NCI-H345 treated with DMSO at 0.1 percent for 48 hours (cell line): ENCODE measurements at regions not wholly inside any gene's neighbourhood (a gene's known extent, or its start where the extent isn't known, plus 50 kb on each side); places are given as distances from the start of the nearest gene placed in this dataset.
"Not testable (repeated sequence)": the region's sequence is repeated elsewhere in the genome, so short reads cannot be mapped to it uniquely, and the experiment has no call there.

Experiments
- DNase-seq: peaks from one replicate; lab custom pipeline; 2025; ENCODE audit not compliant: unreplicated experiment; lab: John Stamatoyannopoulos, UW

DNA sequence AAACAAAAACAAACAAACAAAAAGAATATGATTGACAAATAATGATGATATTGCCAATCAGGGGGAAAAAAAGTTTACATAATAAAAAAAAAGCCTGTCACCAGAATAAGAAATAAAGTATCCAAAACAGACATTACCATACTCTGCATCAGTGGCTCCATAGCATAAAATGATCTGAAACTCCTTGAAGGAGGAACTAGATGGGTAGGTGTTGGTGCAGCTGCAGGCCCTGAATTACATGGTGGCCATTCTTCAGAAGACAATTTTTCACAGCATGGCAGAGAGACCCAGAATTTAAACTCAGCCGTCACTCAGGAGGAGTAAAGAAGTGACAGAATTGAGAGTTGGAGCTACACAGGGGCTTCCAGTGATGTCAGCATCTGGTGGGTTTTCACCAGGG is 60.2 kb downstream of the GLUL start:
- no peak for DNase-seq

DNA sequence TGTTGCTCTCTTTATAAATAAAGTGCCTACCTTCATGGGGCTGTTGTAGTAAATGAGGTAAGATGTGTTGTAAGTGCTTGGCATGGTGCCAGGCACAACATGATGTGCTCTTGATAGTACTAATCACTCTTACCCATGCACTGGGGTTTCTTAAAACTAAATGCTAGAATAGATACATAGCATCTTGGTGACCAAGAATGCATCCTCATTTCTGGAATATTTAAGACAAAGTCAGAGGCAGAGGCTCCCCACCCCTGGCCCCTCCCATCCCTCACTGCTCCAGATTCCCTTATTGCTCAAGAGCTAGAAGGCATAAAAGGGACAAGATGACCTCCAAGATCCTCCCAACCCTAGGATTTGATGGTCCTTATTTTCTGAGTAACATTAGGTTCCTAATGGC is 61.3 kb downstream of the GLUL start:
- DNase-seq: peak; percentile 53

DNA sequence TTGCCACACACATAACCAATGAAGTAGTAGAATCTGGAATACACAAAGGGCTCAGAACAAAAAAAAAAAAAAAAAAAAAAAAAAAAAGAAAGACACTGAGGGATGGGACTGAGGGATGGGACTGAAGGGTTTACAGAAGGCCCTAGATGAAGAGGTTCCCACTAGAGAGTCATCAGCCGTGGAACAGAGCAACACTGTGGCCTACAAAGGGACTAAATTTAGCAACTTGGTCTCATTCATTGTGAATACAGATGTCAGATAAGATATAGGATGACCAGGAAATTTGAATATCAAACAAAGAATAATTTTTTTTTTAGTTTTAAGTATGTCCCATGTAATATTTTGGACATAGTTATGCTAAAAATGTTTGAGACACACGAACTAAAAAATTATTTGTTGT is 62.1 kb downstream of the GLUL start:
- DNase-seq: peak; percentile 47

DNA sequence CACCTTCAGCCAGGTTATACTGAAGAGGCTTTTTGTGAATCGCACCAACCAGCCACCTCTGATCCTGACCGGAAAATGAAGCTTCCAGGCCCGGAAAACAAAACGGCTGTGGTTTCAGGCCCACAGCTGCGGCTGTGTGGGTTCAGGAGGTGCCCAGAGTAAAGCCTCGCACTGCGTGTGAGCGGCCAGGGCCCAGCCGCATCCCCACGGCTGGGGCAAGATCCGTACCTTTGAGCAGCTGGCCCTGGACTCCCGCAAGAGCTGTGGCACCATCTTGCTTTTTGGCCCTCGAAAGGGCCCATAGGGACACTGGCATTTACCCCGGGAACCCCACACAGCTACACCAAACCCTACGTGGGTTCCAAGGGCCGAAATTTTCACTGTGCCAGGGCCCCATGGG is 63.0 kb downstream of the GLUL start:
- DNase-seq: no peak

DNA sequence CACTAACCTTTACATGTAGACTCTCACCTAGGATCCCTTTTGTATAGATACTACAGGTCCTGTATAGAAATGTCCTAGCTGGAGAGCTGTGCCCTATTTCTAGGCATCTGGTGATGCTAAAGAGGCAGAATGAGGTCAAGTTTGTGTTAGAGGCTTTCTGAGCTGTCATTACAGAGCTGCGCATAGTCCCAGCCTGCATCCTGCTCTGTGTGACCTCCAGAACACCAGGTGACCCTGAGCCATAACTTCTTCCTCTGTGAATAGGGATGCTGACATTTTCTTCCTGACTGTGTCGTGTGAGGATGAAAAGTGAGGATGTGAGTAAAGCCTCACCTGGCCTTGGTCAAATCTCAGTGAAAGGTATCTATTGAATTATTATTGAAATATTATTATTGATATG is 66.3 kb downstream of the GLUL start:
- no peak for DNase-seq

DNA sequence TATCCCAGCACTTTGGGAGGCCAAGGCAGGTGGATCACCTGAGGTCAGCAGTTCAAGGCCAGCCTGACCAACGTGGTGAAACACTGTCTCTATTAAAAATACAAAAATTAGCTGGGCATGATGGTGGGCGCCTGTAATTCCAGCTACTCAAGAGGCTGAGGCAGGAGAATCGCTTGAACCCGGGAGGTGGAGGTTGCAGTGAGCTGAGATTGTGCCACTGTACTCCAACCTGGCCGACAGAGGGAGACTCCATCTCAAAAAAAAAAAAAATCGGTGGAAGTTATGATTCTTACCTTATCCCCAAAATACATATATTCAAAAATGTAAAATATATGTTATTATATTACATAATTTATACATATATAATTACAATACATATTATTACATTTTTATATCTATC is 70.1 kb downstream of the GLUL start:
- not testable (repeated sequence) for DNase-seq

DNA sequence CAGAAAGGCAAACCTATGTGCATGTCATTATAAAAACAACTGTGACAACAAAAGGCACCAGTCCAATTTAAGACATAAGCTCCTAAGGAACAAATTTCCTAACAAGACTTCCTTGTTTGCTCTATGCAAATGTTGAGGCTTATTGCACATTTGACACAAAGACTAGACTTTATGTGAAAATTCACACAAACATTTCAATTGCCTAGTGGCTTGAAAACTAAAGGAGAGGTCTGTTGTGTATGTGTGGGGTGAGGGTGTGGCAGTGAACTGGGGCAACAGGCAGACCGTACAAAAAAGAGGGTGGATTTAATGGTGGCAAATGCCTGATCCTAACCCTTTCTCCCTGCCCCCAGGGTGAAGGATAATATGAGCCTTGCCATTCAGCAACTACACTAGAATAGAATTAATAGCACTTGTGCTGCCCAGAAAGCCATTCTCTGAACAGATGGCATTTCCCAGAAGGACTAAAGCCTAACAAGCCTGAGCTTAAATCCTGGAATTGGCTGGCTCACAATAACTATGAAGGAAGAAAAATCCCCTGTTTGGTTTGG is 73.9 kb downstream of the GLUL start:
- DNase-seq: peak; percentile 36

DNA sequence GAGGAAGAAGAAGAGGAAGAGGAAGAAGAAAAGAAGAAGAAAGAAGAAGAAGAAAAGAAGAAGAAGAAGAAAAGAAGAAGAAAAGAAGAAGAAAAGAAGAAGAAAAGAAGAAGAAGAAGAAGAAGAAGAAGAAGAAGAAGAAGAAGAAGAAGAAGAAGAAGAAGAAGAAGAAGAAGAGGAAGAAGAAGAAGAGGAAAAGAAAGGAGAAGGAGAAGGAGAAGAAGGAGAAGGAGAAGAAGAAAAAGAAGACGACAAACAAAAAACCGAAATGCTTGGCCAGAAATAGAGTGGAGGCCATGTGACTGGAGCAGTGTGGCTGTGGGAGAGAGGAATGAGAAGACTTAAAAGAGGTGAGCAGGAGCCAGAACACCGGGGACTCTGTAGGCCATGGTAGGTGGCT is 75.1 kb downstream of the GLUL start:
- DNase-seq: not testable (repeated sequence)

DNA sequence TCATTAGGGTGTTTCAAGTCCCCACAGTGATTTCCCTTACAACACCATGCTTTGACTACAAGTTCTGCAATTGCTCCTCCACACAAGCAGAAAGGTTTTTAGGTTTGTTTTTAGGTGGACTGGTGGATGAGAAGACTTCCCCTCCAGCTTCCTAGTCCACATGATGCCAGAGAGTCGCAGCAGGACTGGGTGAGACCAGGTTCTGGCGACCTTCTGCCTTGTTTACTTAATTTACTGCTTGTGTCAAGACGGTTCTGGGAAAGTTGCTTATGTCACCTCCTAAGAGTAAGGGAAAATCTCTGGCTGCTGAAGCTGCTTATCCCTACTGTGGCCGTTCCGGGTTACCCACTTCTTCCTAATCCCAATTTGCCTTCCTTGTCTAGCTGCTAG is 76.4 kb downstream of the GLUL start:
- no peak for DNase-seq

DNA sequence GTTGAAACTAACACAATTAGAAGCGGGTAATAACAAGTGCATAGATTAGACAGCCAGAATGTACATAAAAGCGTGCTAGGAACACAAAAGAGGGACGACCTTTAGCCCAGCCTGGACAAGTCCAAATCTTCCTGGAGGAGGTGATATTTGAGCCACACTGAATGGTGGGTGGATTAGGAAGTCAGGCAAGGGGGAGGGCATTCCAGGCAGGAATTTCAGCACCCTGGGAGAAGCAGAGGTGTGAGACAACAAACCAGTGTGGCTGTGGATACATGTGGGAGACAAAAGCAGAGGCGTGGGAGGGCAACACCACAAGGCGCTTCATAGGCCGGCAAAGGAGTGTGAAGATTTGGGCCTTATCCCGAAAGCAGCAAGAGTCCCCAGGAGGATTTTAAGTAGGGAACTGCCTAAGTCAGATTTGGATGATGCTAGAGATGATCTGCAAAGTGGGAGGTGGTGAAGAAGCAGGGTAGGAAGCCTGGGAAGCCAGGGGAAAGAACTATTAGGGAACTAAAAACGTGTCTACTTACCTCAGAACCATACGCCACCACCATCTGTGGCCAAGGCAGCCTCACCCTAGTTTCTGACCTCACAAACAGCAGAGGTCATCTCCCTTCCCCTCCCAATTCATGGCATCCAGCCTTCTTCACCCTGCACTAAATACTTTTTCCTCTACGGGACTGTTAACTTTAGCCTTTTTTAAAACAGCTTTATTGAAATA is 81.8 kb downstream of the GLUL start:
- no peak for DNase-seq

DNA sequence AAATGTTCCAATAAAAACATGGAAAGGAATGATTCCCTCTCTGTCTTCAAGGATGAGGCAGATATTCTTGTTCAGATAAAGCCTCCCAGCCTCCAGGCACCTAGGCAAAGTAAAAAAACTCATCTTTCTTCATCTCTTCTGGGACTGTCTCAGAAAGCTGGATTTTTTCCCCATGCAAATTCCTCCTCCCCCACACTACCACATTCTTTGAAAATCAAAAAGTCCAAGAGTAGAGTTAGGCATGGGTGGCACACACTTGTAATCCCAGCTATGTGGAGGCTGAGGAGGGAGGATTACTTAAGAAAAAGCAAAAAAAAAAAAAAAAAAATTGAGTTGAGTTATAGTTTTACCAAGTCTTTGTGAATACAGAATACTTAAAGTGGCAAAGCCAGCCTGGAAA is 82.8 kb downstream of the GLUL start:
- no peak for DNase-seq

DNA sequence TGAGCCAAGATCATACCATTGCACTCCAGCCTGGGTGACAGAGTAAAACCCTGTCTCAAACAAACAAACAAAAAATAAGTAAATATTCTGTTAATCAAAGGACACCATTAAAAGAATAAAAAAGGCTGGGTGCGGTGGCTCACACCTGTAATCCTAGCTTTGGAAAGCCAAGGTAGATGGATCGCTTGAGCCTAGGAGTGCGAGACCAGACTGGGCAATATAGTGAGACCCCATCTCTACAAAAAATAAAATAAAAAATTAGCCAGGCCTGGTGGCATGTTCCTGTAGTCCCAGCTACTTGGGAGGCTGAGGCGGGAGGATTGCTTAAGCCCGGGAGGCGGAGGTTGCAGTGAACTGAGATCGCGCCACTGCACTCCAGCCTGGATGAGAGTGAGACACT is 84.1 kb downstream of the GLUL start:
- not testable (repeated sequence) for DNase-seq

DNA sequence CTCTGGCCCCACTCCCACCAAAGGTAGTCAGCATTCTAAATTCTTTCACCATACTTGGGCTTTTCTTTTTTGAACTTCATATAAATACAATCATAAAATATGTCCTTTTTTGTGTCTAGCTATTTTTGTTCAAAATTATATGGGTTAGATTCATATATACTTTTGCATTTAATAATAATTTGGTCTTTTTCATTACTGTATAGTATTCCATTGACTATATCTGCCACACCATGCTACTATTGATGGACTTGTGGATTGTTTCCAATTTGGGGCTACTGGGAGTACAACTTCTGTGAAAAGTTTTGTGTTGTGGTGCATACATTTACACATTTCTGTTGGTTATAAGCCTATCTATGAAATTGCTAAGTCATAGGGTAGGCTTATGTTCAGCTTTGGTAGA is 85.7 kb downstream of the GLUL start:
- no peak for DNase-seq

DNA sequence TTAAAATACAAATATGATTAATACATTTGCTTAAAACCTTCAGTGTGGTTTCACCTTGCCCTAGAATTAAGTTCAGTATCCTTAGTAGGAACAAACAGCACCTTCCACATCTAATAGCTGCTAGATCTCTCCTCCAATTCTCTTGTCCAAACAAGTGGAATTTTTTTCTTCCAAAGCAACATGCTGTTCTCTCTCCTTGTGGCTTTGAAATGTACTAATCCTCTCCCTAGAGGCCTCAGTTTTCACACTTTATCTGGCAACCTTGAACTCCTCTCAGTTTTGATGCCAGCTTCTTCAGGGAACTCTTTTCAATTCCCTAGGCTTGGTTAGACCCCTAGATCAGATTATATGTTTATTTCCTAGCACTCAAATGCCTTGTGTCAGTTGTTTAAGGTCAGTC is 87.0 kb downstream of the GLUL start:
- no peak for DNase-seq

DNA sequence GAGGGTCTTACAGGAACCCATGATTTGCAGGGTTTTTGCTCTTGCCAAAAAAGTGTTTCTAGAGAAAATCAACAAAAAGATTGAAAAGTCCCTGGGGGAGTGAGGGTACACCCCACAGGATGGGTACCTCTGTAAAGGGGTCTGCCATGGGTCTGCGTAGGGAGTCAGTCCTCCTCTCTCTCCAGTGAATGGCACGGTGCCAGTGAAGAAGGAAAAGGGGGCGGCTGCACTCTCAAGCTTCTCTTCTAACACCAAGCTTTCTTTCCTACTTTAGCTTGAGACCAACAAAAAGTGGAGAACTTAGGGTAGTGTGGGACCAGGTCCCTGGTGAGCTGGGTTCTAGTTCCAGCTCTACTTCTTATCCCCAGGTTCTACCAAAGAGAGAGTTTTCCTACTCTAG is 87.4 kb downstream of the GLUL start:
- DNase-seq: no peak

DNA sequence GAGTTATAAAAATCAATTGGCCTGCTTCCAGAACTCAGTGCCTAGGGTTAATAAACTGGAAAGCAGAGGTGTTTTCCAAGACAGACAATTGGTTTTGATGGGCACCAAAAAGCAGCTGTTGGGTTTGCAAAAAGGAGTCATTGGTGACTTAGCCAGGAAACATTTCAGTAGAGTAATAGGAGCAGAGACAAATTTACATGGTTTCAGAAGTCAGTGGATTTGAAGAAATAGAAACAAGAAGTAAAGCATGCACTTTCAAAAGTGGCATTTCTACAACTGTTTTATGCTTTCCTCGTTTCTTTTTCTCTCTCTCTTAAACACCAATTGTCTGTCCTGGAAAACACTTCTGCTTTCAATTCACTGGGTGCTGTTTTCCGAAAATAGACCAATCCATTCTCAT is 87.8 kb downstream of the GLUL start:
- peak; percentile 69 for DNase-seq

DNA sequence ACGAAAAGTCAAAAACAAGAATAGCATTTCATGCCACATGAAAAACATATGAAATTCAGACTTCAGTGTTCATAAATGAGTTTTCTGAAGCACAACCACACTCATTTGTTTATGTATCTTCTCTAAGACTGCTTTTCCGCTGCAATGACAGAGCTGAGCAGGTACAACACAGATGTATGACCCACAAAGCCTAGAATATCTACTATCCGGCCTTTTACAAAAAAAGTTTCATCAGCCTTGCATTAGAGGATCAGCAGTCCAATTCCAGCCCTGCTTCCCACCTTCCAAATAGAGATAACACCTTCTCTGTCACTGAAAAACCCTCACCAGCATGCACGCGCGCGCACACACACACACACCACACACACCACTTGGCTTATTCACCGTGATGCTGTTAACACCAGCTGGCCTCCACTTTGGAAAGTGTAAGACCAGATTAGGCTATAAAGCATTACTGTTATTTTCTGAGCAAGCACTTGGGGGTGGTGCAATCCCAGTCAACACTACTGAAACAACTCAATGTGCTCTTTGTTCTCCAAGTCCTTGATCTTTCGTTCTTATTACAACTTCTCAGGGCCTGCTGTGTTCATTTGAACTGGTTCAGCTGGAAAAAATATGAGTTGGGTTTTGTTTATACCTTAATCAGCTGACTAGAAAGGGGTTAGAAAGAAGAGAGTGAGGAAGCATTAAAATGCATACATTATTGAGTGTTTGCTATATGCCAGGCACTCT is 90.0 kb downstream of the GLUL start:
- DNase-seq: peak; percentile 29

DNA sequence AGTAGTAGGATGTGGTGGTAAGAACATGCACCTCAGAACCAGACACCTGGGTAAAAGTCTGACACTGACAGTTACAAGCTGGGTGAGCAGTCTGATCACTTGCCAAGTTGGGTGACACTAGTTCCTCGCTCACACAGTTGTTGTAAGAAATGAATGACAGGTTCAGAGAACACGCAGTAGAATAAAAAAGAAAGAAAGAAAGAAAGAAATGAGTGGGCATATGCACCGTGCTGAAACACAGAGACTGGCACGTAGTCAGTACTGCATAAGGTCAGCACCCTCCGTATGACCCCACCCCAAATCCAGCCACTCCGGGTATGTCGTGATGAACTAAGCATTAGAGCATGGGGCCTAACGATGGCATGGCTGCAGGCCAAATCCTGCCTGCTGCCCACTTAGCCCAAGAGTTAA is 90.6 kb downstream of the GLUL start:
- no peak for DNase-seq

DNA sequence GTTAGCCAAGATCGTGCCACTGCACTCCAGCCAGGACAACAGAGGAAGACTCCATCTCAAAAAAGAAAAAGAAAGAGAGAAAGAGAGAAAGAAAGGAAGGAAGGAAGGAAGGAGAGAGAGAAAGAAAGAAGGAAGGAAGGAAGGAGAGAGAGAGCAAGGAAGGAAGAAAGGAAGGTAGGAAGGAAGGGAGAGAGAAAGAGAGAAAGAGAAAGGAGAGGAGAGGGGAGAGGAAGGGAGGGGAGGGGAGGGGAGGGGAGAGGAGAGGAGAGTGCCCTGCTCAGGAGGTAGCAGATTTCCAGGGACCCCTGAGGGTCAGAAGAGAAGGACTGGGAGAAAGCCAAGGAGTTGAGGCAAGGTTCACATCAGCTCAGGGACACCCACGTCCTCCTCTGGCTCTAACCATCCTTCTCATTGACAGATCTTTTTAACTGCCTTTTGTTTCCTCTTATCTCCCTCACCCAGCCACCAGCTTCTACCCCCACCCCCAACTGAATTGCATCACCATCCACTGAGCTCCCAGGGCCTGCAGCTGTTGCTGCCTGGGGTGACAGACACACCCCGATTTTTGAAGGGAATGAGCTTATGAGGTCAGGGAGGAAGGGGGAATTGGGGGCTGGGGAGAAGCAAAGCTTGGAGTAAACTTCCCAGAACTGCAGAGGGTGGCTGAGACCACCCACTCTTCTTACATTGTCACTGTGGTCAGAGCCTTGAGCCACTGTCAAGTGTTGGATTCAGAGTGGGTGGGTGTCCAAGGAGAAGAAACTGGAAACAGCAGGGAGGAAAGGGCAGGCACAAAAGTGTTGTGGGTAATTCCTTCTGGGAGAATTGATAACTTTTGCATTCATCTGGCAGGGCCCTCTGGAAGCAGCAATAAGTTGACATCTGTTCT is 91.6 kb downstream of the GLUL start:
- peak; percentile 41 for DNase-seq

DNA sequence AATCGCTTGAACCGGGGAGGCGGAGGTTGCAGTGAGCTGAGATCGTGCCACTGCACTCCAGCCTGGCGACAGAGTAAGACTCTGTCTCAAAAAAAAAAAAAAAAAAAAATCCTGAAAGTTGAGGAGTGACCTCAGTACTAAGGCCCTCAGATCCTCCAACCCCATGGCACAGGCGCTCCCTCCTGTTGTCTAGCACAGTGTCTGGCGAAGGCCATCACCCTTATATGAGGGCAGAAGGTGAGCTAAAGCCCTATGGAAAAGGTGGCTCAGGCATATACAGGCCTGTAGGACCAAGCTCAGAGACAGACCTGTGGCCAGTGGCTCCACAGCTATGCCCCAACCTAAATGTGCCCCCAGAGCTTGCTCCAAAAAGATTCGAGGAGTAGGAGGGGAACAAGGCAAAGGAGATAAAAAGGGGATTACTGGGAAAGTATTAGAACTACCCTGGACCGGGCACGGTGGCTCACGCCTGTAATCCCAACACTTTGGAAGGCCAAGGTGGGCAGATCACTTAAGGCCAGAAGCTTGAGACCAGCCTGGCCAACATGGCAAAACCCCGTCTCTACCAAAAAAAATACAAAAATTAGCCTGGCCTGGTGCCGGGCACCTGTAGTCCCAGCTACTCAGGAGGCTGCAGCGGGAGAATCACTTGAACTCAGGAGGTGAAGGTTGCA is 92.4 kb downstream of the GLUL start:
- not testable (repeated sequence) for DNase-seq

DNA sequence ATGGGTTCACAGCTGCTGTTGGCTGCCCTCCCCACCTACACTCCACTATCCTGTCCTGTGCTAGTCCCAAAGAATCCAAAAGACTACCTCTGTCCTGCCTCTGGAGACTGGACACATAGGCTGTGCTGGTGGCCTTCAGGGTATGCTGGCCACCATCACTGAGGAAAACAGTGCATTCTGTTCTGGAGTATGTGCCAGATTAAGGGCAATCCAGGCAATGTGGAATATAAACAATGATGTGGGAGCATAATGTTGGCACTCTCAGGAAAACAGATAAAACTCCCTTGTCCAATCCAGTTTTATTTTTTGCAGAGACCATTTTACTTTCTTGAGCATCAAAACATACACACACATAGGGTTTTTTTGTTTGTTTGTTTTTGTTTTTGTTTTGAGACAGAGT is 94.3 kb downstream of the GLUL start:
- no peak for DNase-seq
